Stimulated activated CD4-positive, alpha-beta T cell treated with anti-CD3 and anti-CD28 coated beads, TNF-alpha, amount 100 ng/mL, for 24 hours (primary cell): ENCODE measurements at regions not wholly inside any gene's neighbourhood (a gene's known extent, or its start where the extent isn't known, plus 50 kb on each side); places are given as distances from the start of the nearest gene placed in this dataset.

Source experiments
- DNase-seq, 3 experiments: peaks; one replicate each; pipeline ENCODE4 v3.0.0-alpha.2; 2020; ENCODE audit warnings: low read depth in 3 of 3

DNA sequence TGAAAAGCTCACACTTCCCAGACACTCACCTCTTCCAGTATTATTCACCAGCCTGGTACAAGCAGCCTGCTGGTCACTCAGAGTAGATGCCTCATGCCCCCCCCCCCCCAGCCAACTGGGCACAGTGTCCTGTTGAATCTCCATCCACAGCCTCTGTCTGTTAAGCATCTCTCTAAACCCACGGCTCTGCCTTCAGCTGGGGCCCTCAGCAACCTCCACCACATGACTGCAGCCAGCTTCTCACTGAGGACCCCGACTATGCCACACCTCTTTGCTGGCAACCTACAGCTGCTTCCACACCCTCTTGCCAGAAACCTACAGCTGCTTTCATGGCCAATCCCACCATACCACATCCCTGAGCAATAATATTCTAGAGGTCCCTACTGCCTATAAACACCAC is 113.1 kb downstream of the RHOU start:
- no peak for DNase-seq

DNA sequence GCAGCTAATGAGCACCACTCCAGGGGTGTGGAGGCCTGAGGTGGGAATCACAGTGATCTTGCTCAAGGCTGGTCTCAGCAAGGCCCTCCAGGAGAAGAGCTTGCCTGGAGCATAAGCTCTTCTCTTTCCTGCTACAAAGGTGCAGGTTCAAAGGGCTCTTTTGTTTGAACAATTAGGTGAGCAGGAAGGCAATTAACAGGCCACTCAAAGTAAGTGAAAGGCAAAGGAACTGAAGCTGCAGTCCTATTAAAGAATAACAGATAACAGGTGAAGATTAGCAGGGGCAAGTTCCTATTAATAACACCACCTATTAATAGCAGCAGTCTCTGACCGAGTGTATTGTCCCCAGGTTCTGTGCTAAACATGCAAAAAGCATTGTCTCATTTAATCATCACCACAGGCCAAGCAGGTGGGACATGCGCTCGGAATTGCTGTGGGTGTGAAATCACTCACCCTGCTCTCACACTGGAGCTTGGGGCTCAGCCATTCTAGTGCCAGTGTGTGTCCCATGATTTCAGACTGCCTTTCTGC is 113.8 kb downstream of the RHOU start:
- DNase-seq: no peak

DNA sequence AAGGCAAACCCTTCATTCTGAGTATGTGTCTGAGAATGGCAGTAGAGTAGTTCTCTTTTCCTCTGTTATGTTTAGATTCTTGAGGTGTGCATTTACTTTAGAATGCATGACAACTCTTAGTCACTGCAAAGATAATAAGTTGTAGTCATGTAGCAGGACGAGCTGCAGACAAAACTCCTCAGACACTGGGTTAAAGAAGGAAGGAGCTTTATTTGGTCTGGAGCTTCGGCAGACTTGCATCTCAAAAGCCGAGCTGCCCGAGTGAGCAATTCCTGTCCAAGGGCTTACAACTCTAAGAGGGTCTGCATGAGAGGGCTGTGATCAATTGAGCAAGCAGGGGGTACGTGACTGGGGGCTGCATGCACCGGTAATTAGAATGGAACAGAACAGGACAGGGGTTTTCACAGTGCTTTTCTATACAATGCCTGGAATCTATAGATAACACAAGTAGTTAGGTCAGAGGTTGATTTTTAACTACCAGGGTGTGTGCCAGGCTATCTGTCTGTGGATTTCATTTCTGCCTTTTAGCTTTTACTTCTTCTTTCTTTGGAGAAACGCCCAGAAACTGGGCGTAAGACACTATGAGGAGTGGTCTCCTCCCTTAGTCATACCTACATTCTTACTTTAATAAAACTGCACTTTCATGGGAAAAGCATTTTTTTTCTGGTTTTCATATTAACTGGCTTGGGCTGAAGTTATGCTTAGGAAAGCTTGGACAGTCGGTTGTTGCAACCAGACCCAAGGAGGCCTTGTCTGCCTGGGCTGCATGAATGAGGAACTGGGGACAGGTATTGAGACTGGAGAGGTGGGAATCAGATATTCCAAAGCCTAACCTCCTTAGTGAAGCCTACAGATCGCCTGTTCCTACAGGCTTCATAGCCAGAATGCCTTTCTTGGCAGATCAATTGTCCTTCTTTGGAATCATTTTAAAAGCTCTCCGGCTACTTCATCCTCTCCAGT is 115.1 kb downstream of the RHOU start:
- DNase-seq: no peak

DNA sequence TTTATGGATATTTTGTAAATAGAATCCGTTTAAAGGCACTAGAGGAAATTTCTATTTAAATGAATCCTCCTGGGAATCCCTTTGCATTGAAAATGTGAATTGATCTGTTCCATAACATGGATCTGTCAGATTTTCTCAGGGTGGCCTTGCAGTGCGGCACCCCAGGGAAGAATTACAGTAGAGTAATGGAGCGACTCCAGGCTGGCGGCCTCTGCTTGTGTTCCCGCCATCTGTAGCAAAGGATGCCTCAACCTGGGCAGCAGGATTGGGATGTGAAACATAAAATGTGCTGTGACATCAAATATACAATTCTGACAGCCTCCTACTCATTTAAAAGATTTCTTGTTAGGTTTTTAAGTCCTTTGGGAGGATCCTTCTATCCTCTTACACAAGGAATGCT is 115.9 kb downstream of the RHOU start:
- DNase-seq: no peak

DNA sequence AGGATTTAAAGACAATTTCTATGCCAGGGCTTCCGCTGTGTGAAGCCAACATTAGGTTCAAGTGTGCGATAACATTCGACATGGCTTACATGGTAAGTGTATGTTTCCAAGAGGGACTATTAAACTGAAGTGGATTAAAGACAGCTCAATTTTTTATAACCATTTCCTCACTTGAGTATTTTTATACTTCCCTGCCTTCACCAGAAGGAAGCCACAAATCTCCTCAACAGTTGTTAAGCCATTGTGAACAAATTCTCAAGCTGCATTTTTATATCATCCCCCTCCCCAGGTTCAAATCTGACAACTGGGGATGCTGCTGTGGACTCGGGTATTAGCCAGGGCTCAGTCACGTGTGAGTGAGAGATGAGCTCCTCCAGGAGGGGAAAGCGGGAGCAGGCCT is 116.3 kb downstream of the RHOU start:
- no peak for DNase-seq

DNA sequence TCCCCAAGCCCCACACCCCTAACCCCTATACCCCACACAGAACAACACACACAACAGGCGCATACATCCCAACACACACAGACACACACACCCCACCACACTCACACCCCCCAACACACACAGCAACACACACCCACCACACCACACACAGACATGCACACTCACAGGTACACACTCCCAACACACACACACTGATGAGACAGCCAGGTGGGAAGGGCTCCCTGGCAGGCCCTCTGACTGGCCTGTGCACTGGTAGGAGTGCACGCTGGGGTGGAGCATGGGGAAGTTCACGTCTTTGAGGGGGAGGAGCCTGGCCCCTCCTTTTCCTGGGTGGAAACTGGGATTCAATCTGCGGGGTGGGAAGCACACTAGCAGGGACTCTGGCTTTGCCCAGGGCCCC is 116.7 kb downstream of the RHOU start:
- DNase-seq: no peak

DNA sequence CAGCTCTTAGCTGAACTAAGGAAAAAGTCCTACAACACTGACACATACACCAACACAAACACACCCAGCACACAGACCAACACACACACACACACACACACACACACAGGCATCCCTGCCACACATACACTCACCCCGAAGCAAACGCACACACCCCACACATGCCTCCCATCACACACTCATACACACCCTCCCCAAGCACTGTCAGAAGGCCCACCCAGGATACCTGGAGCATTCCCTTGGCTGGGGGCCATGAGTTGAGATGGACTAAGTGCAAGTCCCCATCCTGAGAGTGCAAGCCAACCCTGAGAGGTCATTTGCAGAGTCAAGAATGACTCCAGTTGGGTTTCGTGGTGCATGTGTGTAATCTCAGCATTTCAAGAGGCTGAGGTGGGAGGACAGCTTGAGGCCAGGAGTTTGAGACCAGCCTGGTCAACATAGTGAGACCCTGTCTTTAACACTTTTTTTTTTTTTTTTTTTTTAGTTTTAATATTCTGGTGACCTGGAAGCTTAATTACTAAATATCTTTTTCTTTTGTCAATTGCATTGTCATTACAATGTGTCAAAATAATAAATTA is 117.3 kb downstream of the RHOU start:
- DNase-seq: no peak

DNA sequence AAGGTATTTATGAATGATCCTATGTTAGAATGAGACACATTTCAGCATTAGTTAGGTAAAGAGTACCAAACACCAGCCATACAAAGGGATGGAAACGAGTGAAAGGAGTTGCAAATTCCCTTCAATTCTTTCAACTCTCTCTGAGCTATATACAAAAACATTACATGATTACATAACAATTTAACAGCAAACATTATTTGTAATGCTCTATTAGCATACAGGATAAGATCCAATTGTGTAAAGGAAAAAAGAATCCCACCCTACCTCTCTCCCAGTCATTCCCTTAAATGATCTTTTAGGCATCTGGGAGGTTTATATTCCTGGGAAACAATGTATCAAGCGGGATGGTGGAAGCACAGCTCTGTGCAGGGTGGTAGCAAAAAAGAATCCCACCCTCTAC is 117.9 kb downstream of the RHOU start:
- DNase-seq: no peak

DNA sequence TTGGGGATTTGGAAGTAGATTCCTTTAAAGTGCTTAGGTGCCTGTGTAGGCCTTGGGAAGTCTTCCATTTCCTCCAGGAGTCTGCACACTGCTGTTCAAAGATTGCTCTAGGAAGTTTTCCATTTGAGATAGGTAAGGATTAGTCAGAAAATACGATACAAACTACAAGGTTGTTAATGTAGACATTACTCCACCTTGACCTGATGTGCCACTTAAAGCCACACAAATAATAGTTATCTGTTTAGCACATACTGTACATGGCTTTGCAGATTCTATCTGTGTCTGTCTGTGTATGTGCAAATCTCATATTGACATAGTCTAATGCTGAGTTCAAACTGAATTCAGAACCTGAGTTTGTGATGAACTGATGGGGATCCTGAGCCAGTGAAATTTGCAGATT is 118.4 kb downstream of the RHOU start:
- DNase-seq: no peak

DNA sequence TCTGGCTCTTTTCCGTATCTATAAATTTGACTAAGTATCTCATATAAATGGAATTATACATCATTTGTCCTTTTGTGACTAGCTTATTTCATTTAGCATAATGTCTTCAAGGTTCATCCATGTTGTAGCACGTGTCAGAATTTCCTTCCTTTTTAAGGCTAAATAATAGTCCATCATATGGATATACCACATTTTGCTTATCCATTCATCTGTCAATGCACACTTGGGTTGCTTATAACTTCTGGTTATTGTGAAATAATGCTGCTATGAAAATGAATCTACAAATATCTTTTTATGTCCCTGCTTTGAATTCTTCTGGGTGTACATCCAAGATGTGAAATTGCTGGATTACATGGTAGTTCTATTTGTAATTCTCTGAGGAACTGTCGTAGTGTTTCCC is 119.6 kb downstream of the RHOU start:
- no peak for DNase-seq

DNA sequence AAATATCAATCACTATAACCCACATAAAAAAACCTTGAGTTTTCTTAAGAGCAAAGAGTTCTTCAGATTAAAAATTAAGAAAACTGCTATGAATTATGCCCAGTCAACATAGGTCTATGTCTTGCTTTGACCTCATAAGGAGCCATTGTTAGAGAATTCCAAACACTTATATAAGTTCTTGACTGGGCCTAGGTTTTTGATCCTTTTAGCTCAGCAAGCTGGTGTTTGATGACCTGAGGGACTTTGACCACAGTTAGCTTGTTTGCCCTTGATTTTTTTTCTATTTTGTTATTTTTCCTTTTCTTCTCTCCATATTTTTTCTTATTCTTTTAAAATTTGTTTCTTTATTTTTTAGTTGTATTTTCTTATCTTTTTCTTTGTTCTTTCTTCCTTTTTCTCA is 122.3 kb downstream of the RHOU start:
- no peak for DNase-seq

DNA sequence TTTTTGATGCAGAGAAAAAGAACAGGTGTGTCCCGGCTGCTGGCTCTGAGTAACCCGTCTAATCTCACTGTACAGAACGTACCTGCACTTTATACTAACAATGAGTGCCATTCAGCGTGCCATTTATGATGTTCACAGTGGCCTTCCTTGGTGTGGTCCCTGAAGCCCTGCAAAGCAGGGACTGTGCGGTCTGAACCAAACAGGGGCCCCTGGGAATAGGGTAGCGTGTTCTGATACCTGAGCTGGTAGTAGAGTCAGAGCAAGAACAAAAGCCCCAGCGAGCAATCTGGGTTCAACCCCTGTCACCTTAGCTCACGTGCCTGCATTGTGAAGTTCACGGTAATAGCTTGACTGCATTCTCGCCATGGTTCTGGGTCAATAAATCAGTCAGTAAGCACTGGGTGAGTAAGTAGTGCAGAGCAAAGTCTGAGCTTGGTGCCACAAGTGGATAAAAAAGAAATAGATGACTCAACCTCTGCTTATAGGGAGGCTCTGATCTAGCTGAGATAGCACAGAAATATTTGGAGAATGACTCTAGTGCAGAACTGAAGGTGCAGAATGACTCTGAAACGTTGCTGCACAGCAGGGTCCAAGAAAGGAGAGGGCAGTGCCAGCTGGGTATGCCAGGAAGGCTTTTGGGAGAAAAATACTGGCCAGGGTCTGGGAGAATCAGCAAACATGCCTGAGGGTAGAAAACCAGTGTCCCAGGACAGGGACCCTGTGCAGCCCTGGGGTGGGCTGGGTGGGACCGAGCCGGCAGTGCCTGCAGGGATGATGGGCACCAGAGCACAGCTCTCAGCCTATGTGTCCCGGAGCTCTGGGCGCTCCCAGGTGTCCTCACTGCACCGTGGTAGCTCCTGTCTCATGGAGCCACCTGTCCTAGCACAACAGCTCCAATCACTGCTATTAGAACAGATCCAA is 125.9 kb downstream of the RHOU start:
- DNase-seq: no peak

DNA sequence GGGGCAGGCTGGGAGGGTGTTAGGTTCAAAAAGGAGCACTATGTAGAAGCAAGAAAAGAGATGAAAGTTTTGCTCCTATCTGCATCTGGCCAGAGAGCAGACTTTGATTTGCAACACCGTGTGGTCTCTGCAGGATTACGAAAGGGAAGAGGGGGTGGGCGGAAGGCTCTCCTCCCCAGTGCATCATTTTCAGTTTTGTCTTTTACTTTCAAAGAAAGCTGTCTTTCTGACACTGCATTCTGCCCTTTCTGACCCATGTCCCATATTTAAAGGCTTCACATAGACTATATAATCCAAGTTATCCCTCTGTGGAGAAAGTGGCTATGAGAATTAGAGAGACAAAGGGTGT is 126.5 kb downstream of the RHOU start:
- DNase-seq: no peak

DNA sequence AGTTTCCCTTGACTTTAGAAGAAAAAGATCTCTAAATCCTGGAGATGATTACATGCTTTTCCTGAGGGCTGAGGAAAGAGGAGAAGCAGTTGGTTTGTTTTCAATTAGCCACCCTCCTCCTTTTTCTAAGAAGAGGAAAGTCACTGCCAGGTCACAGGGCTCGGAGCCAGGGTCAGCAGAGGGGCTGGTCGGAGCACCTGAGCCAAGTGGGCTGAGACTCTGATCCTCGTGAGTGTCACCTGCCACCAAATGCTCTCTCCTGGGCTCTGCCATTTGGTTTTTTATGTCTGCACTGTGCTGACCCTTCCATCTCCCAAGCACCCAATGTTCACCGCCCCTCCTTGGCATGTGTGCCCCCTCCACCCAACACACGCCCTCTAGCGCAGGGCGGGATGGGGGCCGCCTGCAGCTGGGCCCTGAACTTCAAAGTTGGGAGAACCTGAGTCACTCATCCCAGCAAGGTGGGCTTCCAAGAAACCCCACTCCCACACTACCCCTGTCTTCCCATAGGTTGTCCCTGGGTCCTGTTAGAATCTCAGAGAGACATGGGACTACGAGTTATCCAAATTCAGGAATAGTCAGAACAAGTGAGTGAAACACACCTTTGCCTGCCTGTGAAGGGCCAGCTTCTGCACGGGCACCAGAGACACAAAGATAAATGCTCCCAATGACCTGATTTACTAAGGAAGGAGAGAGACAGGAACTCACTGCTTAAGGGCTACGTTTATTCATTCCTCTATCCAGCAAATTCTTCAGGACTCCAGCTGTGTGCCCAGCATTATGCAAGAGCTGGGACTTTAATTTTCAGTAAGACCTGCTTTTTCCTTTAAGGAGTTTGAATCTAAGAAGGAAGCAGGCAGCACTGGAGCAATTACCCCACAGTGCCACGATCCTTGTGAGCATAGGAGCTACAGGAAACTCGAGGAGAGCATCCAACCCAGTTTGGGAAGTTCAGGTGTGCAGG is 127.5 kb downstream of the RHOU start:
- DNase-seq: no peak

DNA sequence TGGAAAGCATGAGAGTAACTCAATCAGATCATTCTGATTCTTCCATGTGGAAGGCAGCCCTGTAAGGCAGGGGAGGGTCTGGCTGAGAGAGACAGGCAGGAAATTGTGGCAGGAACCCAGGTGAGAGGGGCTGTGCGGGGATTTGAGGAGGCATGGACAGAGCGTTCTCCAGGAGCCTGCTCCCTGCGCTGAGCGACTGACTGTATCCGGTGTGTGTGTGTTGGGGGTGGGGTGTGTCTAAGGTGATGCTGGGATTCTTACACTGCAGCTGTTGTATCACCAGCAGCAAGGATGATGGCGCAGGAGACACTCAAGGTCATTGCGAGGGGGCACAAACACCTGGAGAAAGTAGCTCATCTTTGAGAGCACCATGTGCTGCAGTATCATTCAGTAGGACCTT is 128.5 kb downstream of the RHOU start:
- no peak for DNase-seq

DNA sequence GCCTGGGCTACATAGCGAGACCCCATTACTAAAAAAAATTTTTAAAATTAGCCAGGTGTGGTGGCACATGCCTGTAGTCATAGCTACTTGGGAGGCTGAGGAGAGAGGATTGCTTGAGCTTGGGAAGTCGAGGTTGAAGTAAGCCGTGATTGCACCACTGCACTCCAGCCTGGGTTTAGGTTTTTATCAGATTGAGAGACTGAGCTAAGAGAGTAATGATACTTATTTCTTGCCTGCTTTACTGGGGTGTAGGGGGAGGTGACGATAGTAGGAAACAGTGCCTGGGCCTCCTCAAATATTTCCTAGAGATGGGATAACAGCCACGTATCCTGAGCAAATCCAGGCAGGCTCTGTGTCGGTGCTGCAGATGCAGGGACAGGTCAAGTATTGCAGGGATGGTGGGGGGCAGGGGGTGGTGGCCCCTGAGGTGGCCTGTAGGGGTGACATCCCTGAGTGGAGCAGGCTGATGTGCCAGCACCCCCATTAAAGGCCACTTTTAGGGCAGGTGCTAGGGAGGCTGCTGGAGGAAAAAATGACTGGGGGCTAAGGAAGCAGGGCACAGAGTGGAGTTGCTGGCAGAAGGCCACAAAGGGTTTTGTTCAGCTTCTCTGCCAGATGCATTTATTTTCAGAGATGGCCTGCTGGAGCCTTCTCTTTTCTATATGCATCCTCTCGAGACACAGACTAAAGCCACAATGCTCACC is 130.5 kb downstream of the RHOU start:
- DNase-seq: no peak

DNA sequence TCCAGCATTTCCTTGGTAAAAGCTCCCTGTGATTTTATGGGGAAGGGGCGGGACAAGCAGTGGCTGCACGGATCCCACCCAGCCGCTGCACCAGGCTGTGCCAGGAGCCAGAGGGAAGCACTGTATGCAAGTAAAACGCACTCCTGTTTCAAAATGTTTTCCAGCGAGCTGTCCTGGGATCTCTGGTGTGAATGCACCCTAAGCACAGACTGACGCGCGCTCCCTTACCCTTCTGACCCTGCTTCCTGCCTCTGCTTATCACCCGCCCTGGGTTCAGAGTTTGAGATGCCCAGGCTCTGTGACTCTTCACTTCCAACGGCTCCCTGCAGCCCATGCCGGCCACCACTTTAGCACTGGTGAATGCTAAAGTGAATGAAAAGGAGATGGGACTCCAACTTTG is 131.2 kb downstream of the RHOU start:
- DNase-seq: no peak

DNA sequence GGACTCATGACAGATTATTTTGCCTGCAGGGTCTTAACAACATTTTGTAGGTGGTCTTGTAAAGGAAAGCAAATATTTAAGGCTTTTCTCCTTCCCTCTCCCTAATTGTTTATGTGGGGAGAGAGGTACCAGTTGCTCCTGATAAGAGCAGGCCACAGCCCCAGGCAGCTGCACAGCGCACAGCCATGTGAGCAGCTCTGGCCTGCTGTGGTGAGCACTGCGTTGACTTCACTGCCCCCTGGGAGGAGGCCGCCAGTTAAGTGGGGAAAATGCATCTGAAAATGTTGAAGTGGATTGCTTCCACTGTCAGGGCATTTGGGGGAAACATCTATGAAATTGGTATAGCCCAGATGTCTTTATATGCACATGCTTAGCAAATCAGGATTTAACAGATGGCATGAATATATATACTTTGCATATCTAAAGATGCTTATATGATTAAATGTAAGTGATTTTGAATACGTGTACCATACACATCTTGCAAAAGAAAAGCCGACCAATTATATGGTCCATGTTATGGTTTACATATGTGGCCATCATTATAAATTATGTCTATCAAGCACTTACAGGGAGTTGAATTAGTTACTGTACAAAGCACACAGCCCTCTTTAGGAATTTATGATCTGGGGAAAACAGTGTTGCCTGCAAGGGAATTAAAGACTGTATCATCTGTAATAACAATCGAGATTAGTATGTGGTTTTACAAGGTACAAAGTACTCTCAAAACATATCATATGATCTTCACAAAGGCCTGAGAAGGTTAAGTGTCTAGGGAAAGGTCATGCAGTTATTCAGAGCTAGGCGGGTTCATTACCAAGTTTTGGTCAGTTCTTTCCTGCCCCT is 132.1 kb downstream of the RHOU start:
- DNase-seq: no peak

DNA sequence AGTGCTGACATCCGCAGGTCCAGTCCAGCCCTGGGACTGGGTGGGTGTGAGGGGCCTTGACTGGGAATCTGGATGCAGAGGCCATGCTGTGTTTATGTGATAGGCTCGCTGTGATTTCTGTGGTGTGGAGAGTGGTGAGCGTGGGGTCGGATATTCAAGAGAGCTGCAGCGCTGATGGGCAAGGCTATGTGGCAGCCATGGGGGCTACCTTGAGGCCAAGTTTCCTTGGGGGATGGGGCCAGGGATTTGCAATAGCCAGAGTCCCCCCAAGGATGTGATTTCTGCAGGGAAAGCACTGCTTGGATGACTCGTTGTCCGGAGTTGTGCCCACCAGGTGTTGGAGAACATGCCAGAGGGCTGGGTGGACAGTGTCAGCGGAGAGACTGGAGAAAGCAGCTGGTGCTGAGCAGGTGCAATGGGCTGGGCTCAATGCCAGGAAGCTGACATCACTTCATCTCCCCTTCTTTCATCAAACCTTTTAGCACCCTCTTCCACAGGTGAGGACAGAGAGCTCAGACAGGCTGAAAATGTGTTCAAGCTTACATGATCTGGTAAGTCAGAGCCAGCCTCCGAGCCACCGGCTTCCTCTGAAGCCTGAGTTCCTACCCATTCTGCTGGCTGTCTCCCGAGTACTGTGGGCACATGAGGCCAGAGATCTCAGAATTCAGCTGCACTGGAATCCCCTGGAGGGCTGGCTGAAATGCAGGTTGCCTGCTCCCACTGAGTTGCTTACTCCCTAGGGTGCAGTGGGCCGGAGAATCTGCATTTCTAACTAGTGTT is 132.9 kb downstream of the RHOU start:
- DNase-seq: no peak
